ENCODE measurements at regions not wholly inside any gene's neighbourhood (a gene's known extent, or its start where the extent isn't known, plus 50 kb on each side); places are given as distances from the start of the nearest gene placed in this dataset.
"Not testable (repeated sequence)": the region's sequence is repeated elsewhere in the genome, so short reads cannot be mapped to it uniquely, and the experiment has no call there.

GRCh38 chr3:139130390-139131140 is 85.9 kb upstream of the PRR23C start:
- TF ChIP-seq JUND (IDR thresholded peaks at IDR 0.05; ENCODE audit: low read depth): no peak
- in situ Hi-C loops (cut with HindIII; ENCODE audit: low pct_unique_long_range_greater_than_20kb, low sequenced_read_pairs): no loop called here
- DNase-seq (ENCODE audit: low read depth in 1 of 2, low spot score in 1 of 2): no peak

GRCh38 chr3:139131951-139132350 is 87.3 kb upstream of the PRR23C start:
- DNase-seq (ENCODE audit: low read depth in 1 of 2, low spot score in 1 of 2): no peak
- TF ChIP-seq JUND (IDR thresholded peaks at IDR 0.05; ENCODE audit: low read depth): no peak
- in situ Hi-C loops (cut with HindIII; ENCODE audit: low pct_unique_long_range_greater_than_20kb, low sequenced_read_pairs): no loop called here

- in situ Hi-C loops (cut with HindIII; ENCODE audit: low pct_unique_long_range_greater_than_20kb, low sequenced_read_pairs): no loop called here
- no peak for DNase-seq (ENCODE audit: low read depth in 1 of 2, low spot score in 1 of 2)
- no peak for TF ChIP-seq JUND (IDR thresholded peaks at IDR 0.05; ENCODE audit: low read depth)
These were observed 88.3 kb upstream of the PRR23C start for GRCh38 chr3:139132976-139133375.

DNA sequence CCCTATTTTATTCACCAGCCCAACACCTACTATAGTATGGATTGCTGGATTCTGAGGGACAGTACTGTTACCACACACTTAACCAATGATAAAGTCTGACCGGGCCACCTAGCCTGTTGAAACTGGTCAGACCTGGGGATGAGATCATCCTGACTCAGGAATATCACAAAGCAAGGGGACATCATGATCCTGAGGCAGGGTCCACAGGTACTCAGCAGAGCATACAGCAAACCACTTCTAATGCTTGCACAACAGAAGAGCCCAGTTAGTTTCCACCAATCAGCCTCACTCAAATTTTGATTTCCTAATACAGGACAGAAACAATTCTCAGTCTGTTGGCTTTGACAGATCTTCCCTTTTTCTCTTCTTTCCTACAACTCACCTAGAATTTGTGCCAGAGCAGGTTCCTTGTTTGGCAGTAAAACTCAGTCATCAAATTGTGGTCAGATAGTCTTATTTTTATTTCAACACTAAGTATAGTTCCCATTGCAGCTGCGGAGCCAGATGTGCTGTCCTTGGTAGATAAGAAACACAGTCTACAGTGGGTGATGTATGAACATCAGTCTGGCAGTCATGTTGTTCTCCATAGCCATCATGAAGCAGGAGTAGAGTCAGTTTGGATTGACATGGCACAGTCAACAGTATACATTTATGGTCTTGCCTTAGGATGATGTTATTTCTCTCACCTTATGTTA is 90.1 kb upstream of the PRR23C start:
- no peak for TF ChIP-seq JUND (IDR thresholded peaks at IDR 0.05; ENCODE audit: low read depth)
- in situ Hi-C loops (cut with HindIII; ENCODE audit: low pct_unique_long_range_greater_than_20kb, low sequenced_read_pairs): no loop called here
- DNase-seq (ENCODE audit: low read depth in 1 of 2, low spot score in 1 of 2): no peak

GRCh38 chr3:139135657-139136056 is 91.0 kb upstream of the PRR23C start:
- TF ChIP-seq JUND (IDR thresholded peaks at IDR 0.05; ENCODE audit: low read depth): no peak
- DNase-seq (ENCODE audit: low read depth in 1 of 2, low spot score in 1 of 2): no peak
- in situ Hi-C loops (cut with HindIII; ENCODE audit: low pct_unique_long_range_greater_than_20kb, low sequenced_read_pairs): no loop called here

DNA sequence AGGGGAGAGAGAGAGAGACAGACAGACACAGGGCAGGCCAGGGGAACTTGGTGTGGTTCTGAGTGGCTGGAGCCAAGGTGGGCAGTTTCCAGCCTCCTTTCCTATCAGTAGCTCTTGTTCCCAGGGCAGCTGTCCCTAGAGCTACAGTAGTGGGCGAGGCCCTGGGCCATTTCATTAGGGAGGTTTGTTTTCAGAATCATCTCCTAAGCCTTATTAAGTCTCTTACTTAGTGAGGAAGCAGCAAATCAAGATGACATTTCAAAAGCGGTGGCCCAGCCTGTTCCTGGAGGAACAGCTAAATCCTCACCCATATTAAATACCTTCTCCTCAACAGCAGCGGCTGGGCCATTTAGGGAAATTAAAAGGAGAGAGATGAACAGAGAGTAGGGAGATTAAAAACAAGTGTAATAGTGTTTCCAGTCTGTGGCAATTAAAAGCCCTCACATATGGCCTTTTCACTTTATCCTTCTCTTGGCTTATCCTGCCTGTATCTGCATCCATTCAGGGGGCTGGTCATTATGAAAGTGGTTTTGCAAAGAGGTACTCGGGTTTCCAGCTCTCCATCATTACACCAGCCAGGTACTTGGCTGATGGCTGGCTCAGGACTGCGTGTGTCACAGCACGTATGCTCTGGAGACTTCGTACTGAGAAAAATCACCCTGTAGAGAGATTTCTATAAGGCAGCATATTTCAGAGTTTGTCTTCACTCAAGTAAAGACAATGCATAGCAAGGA is 91.9 kb upstream of the PRR23C start:
- in situ Hi-C loops (cut with HindIII; ENCODE audit: low pct_unique_long_range_greater_than_20kb, low sequenced_read_pairs): no loop called here
- no peak for TF ChIP-seq JUND (IDR thresholded peaks at IDR 0.05; ENCODE audit: low read depth)
- DNase-seq (ENCODE audit: low read depth in 1 of 2, low spot score in 1 of 2): no peak

GRCh38 chr3:139140553-139140952 is 95.9 kb upstream of the PRR23C start:
- DNase-seq (ENCODE audit: low read depth in 1 of 2, low spot score in 1 of 2): no peak
- in situ Hi-C loops (cut with HindIII; ENCODE audit: low pct_unique_long_range_greater_than_20kb, low sequenced_read_pairs): no loop called here
- TF ChIP-seq JUND (IDR thresholded peaks at IDR 0.05; ENCODE audit: low read depth): no peak

- in situ Hi-C loops (cut with HindIII; ENCODE audit: low pct_unique_long_range_greater_than_20kb, low sequenced_read_pairs); DNase-seq (ENCODE audit: low read depth in 1 of 2, low spot score in 1 of 2): not testable (repeated sequence)
These were observed 101.3 kb upstream of the PRR23C start for GRCh38 chr3:139145980-139146379.

DNA sequence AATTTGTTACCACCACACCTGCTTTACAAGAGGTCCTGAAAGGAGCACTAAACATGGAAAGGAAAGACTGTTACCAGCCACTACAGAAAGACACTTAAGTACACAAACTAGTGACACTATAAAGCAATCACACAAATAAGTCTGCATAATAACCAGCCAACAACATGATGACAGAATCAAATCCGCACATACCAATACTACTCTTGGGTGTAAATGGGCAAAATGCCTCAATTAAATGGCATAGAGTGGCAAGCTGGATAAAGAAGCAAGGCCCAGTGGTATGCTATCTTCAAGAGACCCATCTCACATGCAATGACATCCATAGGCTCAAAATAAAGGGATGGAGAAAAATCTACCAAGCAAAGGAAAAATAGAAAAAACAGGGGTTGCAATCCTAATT is 106.8 kb upstream of the PRR23C start:
- no peak for TF ChIP-seq JUND (IDR thresholded peaks at IDR 0.05; ENCODE audit: low read depth)
- in situ Hi-C loops (cut with HindIII; ENCODE audit: low pct_unique_long_range_greater_than_20kb, low sequenced_read_pairs): no loop called here

GRCh38 chr3:139153434-139153833 is 108.7 kb upstream of the PRR23C start:
- in situ Hi-C loops (cut with HindIII; ENCODE audit: low pct_unique_long_range_greater_than_20kb, low sequenced_read_pairs): not testable (repeated sequence)

More for the DNA sequence above, 106.8 kb upstream of the PRR23C start:
- no peak for DNase-seq (ENCODE audit: low read depth in 1 of 2, low spot score in 1 of 2)

GRCh38 chr3:139157161-139157932 is 112.7 kb upstream of the PRR23C start:
- no peak for TF ChIP-seq JUND (IDR thresholded peaks at IDR 0.05; ENCODE audit: low read depth)
- in situ Hi-C loops (cut with HindIII; ENCODE audit: low pct_unique_long_range_greater_than_20kb, low sequenced_read_pairs): no loop called here
- no peak for DNase-seq (ENCODE audit: low read depth in 1 of 2, low spot score in 1 of 2)

More at GRCh38 chr3:139153434-139153833, 108.7 kb upstream of the PRR23C start:
- DNase-seq (ENCODE audit: low read depth in 1 of 2, low spot score in 1 of 2): not testable (repeated sequence)

GRCh38 chr3:139159356-139159755 is 114.7 kb upstream of the PRR23C start:
- no peak for TF ChIP-seq JUND (IDR thresholded peaks at IDR 0.05; ENCODE audit: low read depth)
- in situ Hi-C loops (cut with HindIII; ENCODE audit: low pct_unique_long_range_greater_than_20kb, low sequenced_read_pairs): no loop called here
- DNase-seq (ENCODE audit: low read depth in 1 of 2, low spot score in 1 of 2): no peak
